Kidney (tissue), 13 donors: ENCODE measurements at regions not wholly inside any gene's neighbourhood (a gene's known extent, or its start where the extent isn't known, plus 50 kb on each side); places are given as distances from the start of the nearest gene placed in this dataset.

ENCODE experiments used
- DNase-seq, 5 donors: peaks; one replicate each; pipeline ENCODE4 v3.0.0-alpha.2; 2013 to 2020
- FAIRE-seq: peaks from 2 replicates; lab custom pipeline; 2012; peaks lifted over from hg19 to GRCh38; lab: Jason Lieb, UNC
- H3K27ac ChIP-seq, 2 donors: one replicate each; pipeline ENCODE4 v1.7.0; 2013; ENCODE audit warnings: low read depth in 2 of 2, low read length in 2 of 2, inconsistent platforms in 1 of 2
- H3K27me3 ChIP-seq: one replicate; pipeline ENCODE4 v1.7.1; 2013; ENCODE audit warnings: low read length, inconsistent platforms; ENCODE audit not compliant: control insufficient read depth, insufficient read depth
- H3K36me3 ChIP-seq, 3 donors: one replicate each; pipeline versions ENCODE4 v1.7.0 to v1.7.1; 2013; ENCODE audit warnings: low read length in 3 of 3, control low read depth in 1 of 3, inconsistent platforms in 1 of 3; ENCODE audit not compliant: insufficient read depth in 3 of 3, control insufficient read depth in 2 of 3
- H3K4me1 ChIP-seq, 3 donors: one replicate each; pipeline versions ENCODE4 v1.7.0 to v1.7.1; 2013; ENCODE audit warnings: low read length in 3 of 3, inconsistent platforms in 1 of 3, low read depth in 1 of 3; ENCODE audit not compliant: control insufficient read depth in 2 of 3, insufficient read depth in 2 of 3
- H3K4me3 ChIP-seq, 3 donors: one replicate each; pipeline versions ENCODE4 v1.7.0 to v1.8.1; 2013; ENCODE audit warnings: low read length in 3 of 3, control low read depth in 1 of 3, inconsistent platforms in 1 of 3
- H3K9ac ChIP-seq, 3 donors: one replicate each; pipeline versions ENCODE4 v1.7.0 to v1.7.1; 2013; ENCODE audit warnings: low read length in 3 of 3, control low read depth in 1 of 3, inconsistent platforms in 1 of 3
- H3K9me3 ChIP-seq, 3 donors: one replicate each; pipeline versions ENCODE4 v1.7.0 to v1.7.1; 2013; ENCODE audit warnings: low read length in 3 of 3, control low read depth in 1 of 3, inconsistent platforms in 1 of 3; ENCODE audit not compliant: control insufficient read depth in 2 of 3, insufficient read depth in 1 of 3
- intact Hi-C: fragments of 100-400 bp; cut with DNase I; formaldehyde crosslinking; loops from one replicate; pipeline ENCODE4 v1.11.1; 2022
- TF ChIP-seq, protein P1 (sequence below): IDR thresholded peaks from 3 replicates; pipeline ENCODE4 v1.5.1; 2012; ENCODE audit warnings: mild to moderate bottlenecking, moderate library complexity, borderline replicate concordance; ENCODE audit not compliant: insufficient read depth; ENCODE audit errors: extremely low read depth
- donor health status: control.
- donor health status: control.
- donor health status: control.
- donor health status: control.
- donor health status: control.
- donor health status: DM: yes; HTN: yes; CAD: no.
- donor health status: Normal renal cell carcinoma (clear cell type).

GRCh38 chr10:98321186-98321780, 53.3 kb upstream of the LOXL4 start:
- no peaks in the 10 kb centered on the region for H3K9me3 ChIP-seq
- H3K27me3 ChIP-seq = no peaks in the 10 kb centered on the region
- no peak overlapping the region for H3K9ac ChIP-seq
- FAIRE-seq (no peak), DNase-seq (peak in 4 of 5 donors; percentile 39 to 59 (median 40))
- no peak overlapping the region for H3K4me3 ChIP-seq
- peaks cover 0 to 2% (median 0%) of the 10 kb centered on the region in 3 donors for H3K4me1 ChIP-seq
- intact Hi-C loops = no loop called here
- TF ChIP-seq, protein P1, sequence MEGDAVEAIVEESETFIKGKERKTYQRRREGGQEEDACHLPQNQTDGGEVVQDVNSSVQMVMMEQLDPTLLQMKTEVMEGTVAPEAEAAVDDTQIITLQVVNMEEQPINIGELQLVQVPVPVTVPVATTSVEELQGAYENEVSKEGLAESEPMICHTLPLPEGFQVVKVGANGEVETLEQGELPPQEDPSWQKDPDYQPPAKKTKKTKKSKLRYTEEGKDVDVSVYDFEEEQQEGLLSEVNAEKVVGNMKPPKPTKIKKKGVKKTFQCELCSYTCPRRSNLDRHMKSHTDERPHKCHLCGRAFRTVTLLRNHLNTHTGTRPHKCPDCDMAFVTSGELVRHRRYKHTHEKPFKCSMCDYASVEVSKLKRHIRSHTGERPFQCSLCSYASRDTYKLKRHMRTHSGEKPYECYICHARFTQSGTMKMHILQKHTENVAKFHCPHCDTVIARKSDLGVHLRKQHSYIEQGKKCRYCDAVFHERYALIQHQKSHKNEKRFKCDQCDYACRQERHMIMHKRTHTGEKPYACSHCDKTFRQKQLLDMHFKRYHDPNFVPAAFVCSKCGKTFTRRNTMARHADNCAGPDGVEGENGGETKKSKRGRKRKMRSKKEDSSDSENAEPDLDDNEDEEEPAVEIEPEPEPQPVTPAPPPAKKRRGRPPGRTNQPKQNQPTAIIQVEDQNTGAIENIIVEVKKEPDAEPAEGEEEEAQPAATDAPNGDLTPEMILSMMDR = no peak
- no peaks in the 10 kb centered on the region for H3K36me3 ChIP-seq
- no peak overlapping the region for H3K27ac ChIP-seq

- Histone ChIP-seq H3K36me3 (no peaks in the 10 kb centered on the region), H3K27ac (no peak overlapping the region), H3K4me1 (no peaks in the 10 kb centered on the region), H3K9ac (no peak overlapping the region), H3K9me3 (no peaks in the 10 kb centered on the region), H3K4me3 (no peak overlapping the region), H3K27me3 (no peaks in the 10 kb centered on the region)
- peak in 1 of 5 donors; percentile 52 for DNase-seq
- no peak for FAIRE-seq
- TF ChIP-seq, protein P1 = no peak
- intact Hi-C loops = no loop called here
Observed at GRCh38 chr10:98320486-98321185, 52.6 kb upstream of the LOXL4 start.

GRCh38 chr10:98318861-98319260, 50.9 kb upstream of the LOXL4 start:
- FAIRE-seq (no peak), DNase-seq (no peak)
- H3K27ac ChIP-seq = no peak overlapping the region
- no peaks in the 10 kb centered on the region for H3K9me3 ChIP-seq
- H3K4me1 ChIP-seq = no peaks in the 10 kb centered on the region
- H3K4me3 ChIP-seq = no peak overlapping the region
- H3K36me3 ChIP-seq = no peaks in the 10 kb centered on the region
- no peaks in the 10 kb centered on the region for H3K27me3 ChIP-seq
- intact Hi-C loops = no loop called here
- H3K9ac ChIP-seq = no peak overlapping the region
- TF ChIP-seq, protein P1 = no peak
